ENCODE measurements at regions not wholly inside any gene's neighbourhood (a gene's known extent, or its start where the extent isn't known, plus 50 kb on each side); places are given as distances from the start of the nearest gene placed in this dataset.

DNA sequence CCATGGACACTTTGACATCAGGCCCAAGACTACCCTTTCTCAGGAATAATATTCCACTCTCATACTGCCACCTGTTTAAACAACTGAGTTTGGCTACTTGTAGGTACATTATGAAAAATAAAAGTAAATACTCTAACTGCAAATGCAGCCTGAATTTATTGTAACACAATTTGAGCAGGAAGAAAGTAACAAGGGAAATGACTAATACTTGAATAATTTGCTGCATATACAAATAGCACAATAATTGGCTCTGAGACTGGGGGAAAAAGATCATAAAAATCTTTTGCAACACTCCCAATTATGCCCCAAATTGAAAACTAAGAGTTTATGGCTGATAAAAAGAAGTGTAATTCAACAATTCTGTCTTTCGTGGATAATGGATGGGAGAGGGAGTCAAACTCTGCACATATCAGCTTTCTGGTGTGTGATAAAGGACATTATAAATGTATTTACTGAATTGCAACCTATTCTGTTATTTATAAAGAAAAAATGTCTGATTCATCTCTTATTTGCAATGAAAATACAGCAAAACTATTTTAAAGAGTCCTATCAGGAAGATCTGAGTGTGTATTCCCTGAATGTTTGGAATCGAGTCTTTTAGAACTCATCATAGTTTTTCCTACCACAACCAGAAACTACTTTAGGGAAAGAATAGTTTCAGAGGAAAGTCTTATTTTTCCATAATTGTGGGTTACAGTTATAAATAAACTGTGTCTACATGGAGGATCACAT is 359.0 kb downstream of the JRKL start:
- TF ChIP-seq, protein P1, sequence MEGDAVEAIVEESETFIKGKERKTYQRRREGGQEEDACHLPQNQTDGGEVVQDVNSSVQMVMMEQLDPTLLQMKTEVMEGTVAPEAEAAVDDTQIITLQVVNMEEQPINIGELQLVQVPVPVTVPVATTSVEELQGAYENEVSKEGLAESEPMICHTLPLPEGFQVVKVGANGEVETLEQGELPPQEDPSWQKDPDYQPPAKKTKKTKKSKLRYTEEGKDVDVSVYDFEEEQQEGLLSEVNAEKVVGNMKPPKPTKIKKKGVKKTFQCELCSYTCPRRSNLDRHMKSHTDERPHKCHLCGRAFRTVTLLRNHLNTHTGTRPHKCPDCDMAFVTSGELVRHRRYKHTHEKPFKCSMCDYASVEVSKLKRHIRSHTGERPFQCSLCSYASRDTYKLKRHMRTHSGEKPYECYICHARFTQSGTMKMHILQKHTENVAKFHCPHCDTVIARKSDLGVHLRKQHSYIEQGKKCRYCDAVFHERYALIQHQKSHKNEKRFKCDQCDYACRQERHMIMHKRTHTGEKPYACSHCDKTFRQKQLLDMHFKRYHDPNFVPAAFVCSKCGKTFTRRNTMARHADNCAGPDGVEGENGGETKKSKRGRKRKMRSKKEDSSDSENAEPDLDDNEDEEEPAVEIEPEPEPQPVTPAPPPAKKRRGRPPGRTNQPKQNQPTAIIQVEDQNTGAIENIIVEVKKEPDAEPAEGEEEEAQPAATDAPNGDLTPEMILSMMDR (IDR thresholded peaks at IDR 0.05), result no peak
- TF ChIP-seq POLR2AphosphoS5 (IDR thresholded peaks at IDR 0.05) (no peak), POLR2A (IDR thresholded peaks at IDR 0.05) (no peak)

Measured in sigmoid colon (tissue), 4 donors.